Fibroblast of the conjunctiva (primary cell): ENCODE measurements at regions not wholly inside any gene's neighbourhood (a gene's known extent, or its start where the extent isn't known, plus 50 kb on each side); places are given as distances from the start of the nearest gene placed in this dataset.

Source experiments
- DNase-seq: peaks from one replicate; pipeline ENCODE4 v3.0.0-alpha.2; 2010; ENCODE audit warnings: low read depth

DNA sequence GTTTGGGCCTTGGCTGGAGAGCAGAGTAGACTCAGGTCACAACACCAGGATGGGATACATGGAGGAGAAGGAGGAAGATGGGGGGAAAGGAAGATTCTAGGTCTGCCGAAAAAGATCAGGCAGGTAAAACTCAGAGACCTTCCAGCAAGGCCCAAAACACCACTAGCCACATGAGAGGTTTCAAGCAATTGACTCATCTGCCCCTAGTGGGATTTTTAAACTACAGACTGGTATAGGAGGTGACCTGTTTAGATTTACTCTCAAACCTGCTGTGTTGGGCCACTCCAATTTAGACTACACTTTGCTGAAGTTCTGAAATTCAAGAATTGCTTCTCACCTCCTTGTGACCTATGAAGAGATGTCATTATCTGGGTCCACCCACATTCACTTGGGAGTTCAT is 236.9 kb upstream of the SASH1 start:
- DNase-seq, result no peak

- DNase-seq, result no peak
Measured at GRCh38 chr6:148107911-148108310, 234.7 kb upstream of the SASH1 start.

GRCh38 chr6:148109732-148110131 is 232.9 kb upstream of the SASH1 start:
- DNase-seq, result no peak

DNA sequence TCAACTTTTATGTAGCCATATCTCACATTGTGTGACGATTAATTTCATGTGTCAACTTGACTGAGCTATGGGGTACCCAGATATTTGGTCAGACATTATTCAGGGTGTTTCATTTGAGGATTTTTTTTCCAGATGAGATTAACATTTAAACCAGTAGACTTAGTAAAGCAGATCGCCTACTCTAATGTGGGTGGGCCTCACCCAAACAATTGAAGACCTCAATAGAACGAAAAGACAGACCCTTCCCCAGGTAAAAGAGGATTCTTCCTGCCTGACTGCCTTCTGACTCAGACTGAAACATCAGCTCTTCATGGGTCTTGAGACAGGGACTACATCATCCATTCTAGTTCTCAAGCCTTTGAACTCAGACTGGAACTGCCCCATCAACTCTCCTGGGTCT is 231.7 kb upstream of the SASH1 start:
- DNase-seq, result no peak

DNA sequence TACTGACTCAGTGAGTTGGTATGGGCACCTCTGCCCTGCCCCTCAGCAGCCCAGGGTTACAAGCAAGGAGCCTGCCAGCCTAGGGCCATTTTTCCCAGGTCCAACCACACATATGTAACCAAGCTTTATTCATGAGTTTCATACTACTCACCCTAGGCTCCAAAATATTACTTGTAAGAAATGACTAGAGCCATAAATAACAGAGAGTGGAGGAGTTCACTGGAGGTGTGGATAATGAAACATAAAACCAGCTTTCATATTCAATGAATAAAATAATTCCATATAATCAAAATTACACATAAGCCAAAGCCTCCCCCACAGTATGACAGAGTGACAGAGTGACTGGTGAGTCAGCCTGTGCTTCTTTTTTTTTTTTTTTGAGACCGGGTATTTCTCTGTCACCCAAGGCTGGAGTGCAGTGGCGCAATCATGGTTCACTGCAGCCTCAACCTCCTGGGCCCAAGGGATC is 229.8 kb upstream of the SASH1 start:
- no peak for DNase-seq

DNA sequence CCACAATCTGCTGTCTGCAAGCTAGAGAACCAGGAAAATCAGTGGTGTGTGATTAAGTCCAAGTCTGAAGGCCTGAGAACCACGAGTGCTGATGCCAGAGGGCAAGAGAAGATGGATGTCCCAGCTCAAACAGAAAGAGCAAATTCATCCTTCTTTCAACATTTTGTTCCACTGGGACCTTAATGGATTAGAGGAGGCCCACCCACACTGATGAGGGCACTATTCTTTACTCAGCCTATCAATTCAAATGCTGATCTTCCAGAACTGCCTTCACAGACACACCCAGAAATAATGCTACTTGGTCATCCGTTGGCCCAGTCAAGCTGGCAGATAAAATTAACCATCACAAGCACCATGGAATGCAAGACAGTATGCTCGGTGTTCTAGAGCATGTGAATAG is 226.6 kb upstream of the SASH1 start:
- no peak for DNase-seq

DNA sequence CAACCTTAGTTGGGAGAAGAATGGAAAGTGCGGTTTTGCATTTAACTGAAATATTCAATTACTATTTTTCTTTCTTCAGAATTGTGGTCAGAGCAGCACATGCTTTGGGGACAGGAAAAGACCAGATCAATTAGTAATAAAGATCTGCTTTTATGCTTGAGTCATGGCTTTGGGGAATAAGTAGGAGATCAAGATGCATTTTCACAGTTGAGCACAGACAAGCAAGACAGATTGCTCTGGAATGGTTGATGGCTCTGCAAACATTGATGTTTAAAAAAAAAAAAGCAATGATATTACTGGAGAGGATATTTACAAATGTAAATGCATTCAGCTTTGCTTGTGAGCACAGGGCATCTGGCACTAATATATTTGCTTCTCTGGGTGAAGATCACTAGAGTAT is 224.4 kb upstream of the SASH1 start:
- DNase-seq, result no peak

GRCh38 chr6:148128014-148128730 is 214.5 kb upstream of the SASH1 start:
- DNase-seq, result no peak

- no peak for DNase-seq
Measured at GRCh38 chr6:148134592-148134991, 208.0 kb upstream of the SASH1 start.

- no peak for DNase-seq
Measured at GRCh38 chr6:148136586-148136985, 206.1 kb upstream of the SASH1 start.

DNA sequence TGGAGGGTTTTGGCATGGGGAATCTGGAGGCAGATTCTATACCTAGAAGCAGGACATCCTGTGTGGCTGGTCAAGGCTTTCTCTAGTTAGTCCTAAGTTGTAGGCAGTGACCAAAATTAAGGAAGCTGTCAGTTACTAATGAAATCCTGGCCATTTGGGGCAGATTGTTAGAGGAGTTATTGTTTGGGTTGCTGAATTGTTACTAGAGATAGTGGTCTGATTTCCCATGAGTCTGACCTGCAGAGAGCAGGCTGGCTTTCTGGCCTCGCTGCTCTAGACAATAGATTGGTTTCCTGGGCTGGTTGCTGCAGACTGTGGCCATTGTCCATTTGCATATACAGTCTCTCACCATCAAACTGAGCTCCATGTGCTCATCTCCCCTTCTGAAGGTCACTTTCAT is 205.0 kb upstream of the SASH1 start:
- DNase-seq, result no peak

- no peak for DNase-seq
Measured at GRCh38 chr6:148138573-148138972, 204.1 kb upstream of the SASH1 start.

GRCh38 chr6:148140772-148141557 is 201.7 kb upstream of the SASH1 start:
- no peak for DNase-seq

DNA sequence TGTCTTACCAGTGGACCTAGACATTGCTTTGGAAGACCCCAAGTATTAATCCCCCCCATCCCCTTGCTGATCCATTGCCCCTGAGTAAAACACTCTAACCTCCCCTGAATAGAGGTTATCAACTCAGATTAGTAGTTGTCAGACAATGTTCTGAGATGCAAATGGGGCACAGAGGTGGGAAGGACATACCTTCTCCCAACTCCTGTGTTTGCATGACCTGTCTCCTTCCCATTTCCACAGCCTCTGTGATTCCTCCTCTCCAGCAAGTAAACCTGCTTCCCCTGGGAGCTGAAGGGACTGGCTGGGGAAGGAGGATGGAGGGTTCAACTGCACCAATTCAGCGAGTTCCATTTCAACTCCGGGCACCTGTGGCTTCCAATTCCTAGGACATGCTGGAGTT is 199.8 kb upstream of the SASH1 start:
- DNase-seq, result no peak

- DNase-seq, result no peak
Measured at GRCh38 chr6:148143771-148144170, 198.9 kb upstream of the SASH1 start.

DNA sequence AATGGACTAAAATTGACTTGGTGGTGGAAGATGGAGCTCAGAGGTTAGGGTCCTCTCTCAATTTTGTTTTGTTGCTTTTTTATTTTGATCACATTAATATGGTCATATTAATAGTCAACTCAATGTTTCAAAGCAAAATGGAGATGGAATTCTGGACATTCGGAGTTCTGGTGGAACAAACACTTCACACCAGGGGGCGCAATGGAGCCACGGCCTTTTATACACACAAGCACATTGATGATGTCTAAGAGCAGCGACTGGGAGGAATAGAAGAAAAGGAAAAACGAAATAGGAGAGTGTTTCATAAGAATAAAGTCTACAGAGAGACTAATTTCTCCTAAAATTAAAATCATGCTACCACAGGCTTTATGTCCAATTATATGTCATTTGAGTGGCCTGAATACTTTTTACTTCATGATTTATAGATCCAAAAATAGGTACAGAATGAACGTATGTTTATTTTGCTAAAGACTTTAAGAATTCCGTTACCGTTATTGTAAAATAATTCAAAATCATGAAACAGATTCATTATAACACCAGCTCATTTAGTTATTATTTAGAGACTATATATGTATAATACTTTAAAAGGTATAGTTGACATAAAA is 197.6 kb upstream of the SASH1 start:
- DNase-seq, result peak; percentile 49

GRCh38 chr6:148146717-148147462 is 195.7 kb upstream of the SASH1 start:
- DNase-seq, result no peak

DNA sequence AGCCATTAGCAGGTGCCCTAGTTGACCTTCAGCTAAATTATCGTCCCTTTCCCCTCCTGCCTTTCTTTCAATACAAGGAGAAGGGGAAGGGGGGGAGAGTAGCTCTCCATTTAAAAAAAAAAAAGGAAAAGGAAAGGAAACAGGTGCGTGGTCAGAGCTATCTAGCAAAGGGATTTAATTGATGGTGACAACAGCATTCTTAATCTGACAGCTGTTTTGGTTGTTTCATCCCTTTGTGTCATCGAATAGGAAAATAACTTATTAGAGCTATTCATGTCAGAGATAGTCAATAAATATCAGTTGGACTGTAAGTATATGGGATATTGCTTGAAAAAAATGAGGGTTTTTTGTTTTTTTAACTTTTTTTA is 195.2 kb upstream of the SASH1 start:
- DNase-seq, result no peak

DNA sequence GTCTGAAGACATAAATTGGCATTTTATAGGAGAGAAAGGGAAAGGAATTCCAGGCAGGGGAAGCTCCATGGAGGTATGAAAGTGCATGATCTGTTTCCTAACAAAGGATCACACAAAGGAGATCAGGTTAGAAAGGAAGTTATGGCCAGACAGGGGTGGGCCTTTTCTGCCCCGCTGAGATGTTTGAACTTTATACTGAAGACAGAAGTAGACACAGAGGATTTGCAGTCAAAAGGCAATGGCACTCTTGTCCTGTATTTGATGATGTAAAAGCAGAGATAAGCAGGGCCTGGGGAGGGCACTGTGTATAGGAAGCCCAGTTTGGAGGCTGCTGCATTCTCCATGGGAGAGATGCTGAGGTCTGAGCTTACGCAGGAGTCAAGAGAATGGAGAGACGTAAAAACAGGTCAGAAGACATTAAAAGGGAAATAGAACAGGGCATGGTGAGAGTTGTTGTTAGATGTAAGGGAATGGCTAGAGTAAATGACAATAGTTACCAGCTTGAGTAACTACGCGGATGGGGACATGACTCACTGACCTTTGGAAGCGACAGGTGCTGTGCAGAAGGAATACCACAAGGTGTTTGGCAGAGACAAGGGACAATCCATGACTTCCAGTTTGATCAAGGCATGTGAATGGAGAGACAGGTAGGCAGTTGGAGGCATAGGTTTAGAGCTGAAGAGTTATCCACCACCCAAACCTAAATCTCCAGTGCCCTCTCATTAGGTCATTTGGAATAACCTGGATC is 190.6 kb upstream of the SASH1 start:
- no peak for DNase-seq

DNA sequence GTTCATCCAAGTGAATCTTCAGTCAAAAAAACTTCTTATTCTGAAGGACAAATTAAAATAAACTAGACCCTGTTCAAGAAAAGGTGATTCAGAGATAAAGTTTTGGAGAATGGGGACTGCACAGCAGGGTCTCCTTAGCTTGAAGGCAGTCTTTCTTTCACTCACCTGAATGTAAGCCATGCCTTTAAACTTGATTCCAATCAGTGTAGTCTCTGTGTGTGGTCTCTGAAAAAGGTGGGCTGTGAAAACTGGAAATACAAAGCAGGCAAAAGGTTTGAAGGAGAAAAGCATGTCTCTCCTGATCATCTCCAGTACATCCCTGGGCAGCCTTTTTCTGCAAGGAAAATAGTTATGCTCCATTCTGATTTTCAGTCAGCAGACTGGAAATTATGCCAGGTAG is 188.0 kb upstream of the SASH1 start:
- DNase-seq, result no peak

DNA sequence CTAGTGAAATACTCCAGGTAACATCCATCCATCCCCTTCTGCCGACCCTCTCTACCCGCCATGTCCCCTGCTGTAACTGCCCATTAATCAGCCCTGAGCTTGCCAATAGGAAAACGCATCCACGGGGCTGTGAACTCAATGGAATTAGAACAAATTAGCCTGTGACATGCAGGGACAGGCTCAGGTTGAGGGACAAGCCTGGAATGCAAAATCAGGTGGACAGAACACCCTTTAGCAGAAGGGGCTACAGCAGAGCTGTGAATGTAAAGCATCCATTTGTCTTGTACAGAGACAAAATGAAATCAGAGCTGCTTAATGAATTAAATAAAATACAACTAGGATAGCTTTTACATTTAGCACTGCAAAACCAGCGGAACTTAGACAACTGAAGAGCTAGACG is 187.3 kb upstream of the SASH1 start:
- no peak for DNase-seq

DNA sequence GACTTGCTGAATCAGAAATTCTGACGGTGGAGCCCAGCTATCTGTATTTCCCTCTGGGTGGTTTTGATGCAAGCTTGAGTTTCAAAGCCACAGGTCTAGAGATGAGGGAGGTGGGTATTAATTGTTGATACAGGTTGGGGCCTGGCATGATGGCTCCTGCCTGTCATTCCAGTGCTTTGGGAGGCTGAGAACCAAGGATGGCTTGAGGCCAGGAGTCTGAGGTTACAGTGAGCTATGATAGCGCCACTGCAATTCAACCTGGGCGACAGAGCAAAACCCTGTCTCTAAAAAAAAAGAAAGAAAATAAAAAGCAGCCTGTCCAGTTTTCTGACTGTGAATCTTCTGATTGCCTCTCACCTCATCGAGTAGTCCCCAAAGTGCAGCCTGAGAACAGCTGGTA is 184.8 kb upstream of the SASH1 start:
- DNase-seq, result no peak
